VCaP (cell line): ENCODE measurements at regions not wholly inside any gene's neighbourhood (a gene's known extent, or its start where the extent isn't known, plus 50 kb on each side); places are given as distances from the start of the nearest gene placed in this dataset.

Source experiments
- H3K27ac ChIP-seq: fragments of 450-650 bp; 2 replicates; pipeline ENCODE4 v1.5.1; 2017
- CTCF ChIP-seq: fragments of 450-650 bp; conservative IDR thresholded peaks from 2 replicates; pipeline ENCODE4 v1.5.1; 2017; ENCODE audit warnings: mild to moderate bottlenecking, moderate library complexity

GRCh38 chr6:104595311-104595820 lies 264.4 kb downstream of the HACE1 start:
- no peak for TF ChIP-seq CTCF
- no peak overlapping the region for H3K27ac ChIP-seq

- H3K27ac ChIP-seq = no peak overlapping the region
- TF ChIP-seq CTCF = no peak
These were observed 268.0 kb downstream of the HACE1 start for GRCh38 chr6:104591573-104592334.

- TF ChIP-seq CTCF = no peak
- no peak overlapping the region for H3K27ac ChIP-seq
These were observed 269.8 kb downstream of the HACE1 start for GRCh38 chr6:104589940-104590339.

- H3K27ac ChIP-seq = no peak overlapping the region
- no peak for TF ChIP-seq CTCF
These were observed 274.1 kb downstream of the HACE1 start for GRCh38 chr6:104585646-104586045.

- TF ChIP-seq CTCF = no peak
- H3K27ac ChIP-seq = no peak overlapping the region
These were observed 279.3 kb downstream of the HACE1 start for GRCh38 chr6:104580452-104580851.

- no peak overlapping the region for H3K27ac ChIP-seq
- no peak for TF ChIP-seq CTCF
These were observed 280.3 kb downstream of the HACE1 start for GRCh38 chr6:104579310-104579863.

GRCh38 chr6:104575536-104575935 lies 284.2 kb downstream of the HACE1 start:
- TF ChIP-seq CTCF = no peak
- no peak overlapping the region for H3K27ac ChIP-seq
